ENCODE measurements at regions not wholly inside any gene's neighbourhood (a gene's known extent, or its start where the extent isn't known, plus 50 kb on each side); places are given as distances from the start of the nearest gene placed in this dataset.
A peak's percentile ranks its signal among the peaks of the same experiment; 100 is the strongest.

- H3K27ac ChIP-seq (replicated peaks) = peak overlapping the region; percentile 94
- no peak for DNase-seq
- H3K9me3 ChIP-seq (replicated peaks) = no peaks in the 10 kb centered on the region
- peaks cover 74% of the 10 kb centered on the region for H3K4me1 ChIP-seq
- H3K4me3 ChIP-seq = no peak overlapping the region
- TF ChIP-seq CTCF (IDR thresholded peaks at IDR 0.05; ENCODE audit: borderline replicate concordance) = no peak
- intact Hi-C loops (cut with micrococcal nuclease) = no loop called here
- no peaks in the 10 kb centered on the region for H3K36me3 ChIP-seq
- no peaks in the 10 kb centered on the region for H3K27me3 ChIP-seq (ENCODE audit: low read depth)
Observed at GRCh38 chr2:46818819-46819218, 96.8 kb downstream of the MCFD2 start.

GRCh38 chr2:46818141-46818621 lies 97.4 kb downstream of the MCFD2 start:
- intact Hi-C loops (cut with micrococcal nuclease) = no loop called here
- no peak for TF ChIP-seq CTCF (IDR thresholded peaks at IDR 0.05; ENCODE audit: borderline replicate concordance)
- Histone ChIP-seq H3K4me3 (no peak overlapping the region), H3K27ac (replicated peaks) (peak overlapping the region; percentile 94), H3K4me1 (peaks cover 80% of the 10 kb centered on the region), H3K27me3 (ENCODE audit: low read depth) (no peaks in the 10 kb centered on the region), H3K9me3 (replicated peaks) (no peaks in the 10 kb centered on the region), H3K36me3 (no peaks in the 10 kb centered on the region)
- peak; percentile 92 for DNase-seq

GRCh38 chr2:46816846-46817726 lies 98.5 kb downstream of the MCFD2 start:
- peak overlapping the region; percentile 94 for H3K27ac ChIP-seq (replicated peaks)
- no peaks in the 10 kb centered on the region for H3K36me3 ChIP-seq
- intact Hi-C loops (cut with micrococcal nuclease) = no loop called here
- peaks cover 83% of the 10 kb centered on the region for H3K4me1 ChIP-seq
- DNase-seq = no peak
- H3K27me3 ChIP-seq (ENCODE audit: low read depth) = no peaks in the 10 kb centered on the region
- TF ChIP-seq CTCF (IDR thresholded peaks at IDR 0.05; ENCODE audit: borderline replicate concordance) = no peak
- no peak overlapping the region for H3K4me3 ChIP-seq
- no peaks in the 10 kb centered on the region for H3K9me3 ChIP-seq (replicated peaks)

GRCh38 chr2:46816151-46816845 lies 99.3 kb downstream of the MCFD2 start:
- H3K4me3 ChIP-seq = no peak overlapping the region
- peak overlapping the region; percentile 94 for H3K27ac ChIP-seq (replicated peaks)
- TF ChIP-seq CTCF (IDR thresholded peaks at IDR 0.05; ENCODE audit: borderline replicate concordance) = no peak
- intact Hi-C loops (cut with micrococcal nuclease) = no loop called here
- peaks cover 83% of the 10 kb centered on the region for H3K4me1 ChIP-seq
- no peaks in the 10 kb centered on the region for H3K27me3 ChIP-seq (ENCODE audit: low read depth)
- H3K36me3 ChIP-seq = no peaks in the 10 kb centered on the region
- DNase-seq = no peak
- no peaks in the 10 kb centered on the region for H3K9me3 ChIP-seq (replicated peaks)

- Histone ChIP-seq H3K27me3 (ENCODE audit: low read depth) (no peaks in the 10 kb centered on the region), H3K4me1 (peaks cover 81% of the 10 kb centered on the region), H3K27ac (replicated peaks) (peak overlapping the region; percentile 94), H3K36me3 (no peaks in the 10 kb centered on the region), H3K4me3 (no peak overlapping the region), H3K9me3 (replicated peaks) (no peaks in the 10 kb centered on the region)
- TF ChIP-seq CTCF (IDR thresholded peaks at IDR 0.05; ENCODE audit: borderline replicate concordance) = no peak
- intact Hi-C loops (cut with micrococcal nuclease) = no loop called here
- no peak for DNase-seq
Observed at GRCh38 chr2:46815121-46815802, 100.3 kb downstream of the MCFD2 start.
